Left lung (tissue), 4 donors: ENCODE measurements at regions not wholly inside any gene's neighbourhood (a gene's known extent, or its start where the extent isn't known, plus 50 kb on each side); places are given as distances from the start of the nearest gene placed in this dataset.
"Not testable (repeated sequence)": the region's sequence is repeated elsewhere in the genome, so short reads cannot be mapped to it uniquely, and the experiment has no call there.

ENCODE experiments used
- ATAC-seq: fragments of 200-7000 bp; cut with Tn5 transposase; one replicate; pipeline ENCODE4 v1.9.1; 2020; ENCODE audit warnings: moderate library complexity
- DNase-seq, 4 donors: peaks; one replicate each; pipeline ENCODE4 v3.0.0-alpha.2; 2013 to 2020
- H3K27ac ChIP-seq, 2 donors: fragments of 200-600 bp; sonication (generic) in 1 of 2; one replicate each; pipeline versions ENCODE4 v1.5.0 to v1.8.0; 2020 to 2021
- H3K27me3 ChIP-seq, 2 donors: fragments of 200-600 bp; sonication (generic) in 1 of 2; one replicate each; pipeline versions ENCODE4 v1.5.0 to v1.8.0; 2020 to 2021
- H3K36me3 ChIP-seq, 2 donors: fragments of 200-600 bp; sonication (generic) in 1 of 2; one replicate each; pipeline versions ENCODE4 v1.5.0 to v1.8.0; 2020 to 2021
- H3K4me1 ChIP-seq, 2 donors: fragments of 200-600 bp; one replicate each; pipeline ENCODE4 v1.8.0; 2021
- H3K4me3 ChIP-seq, 2 donors: fragments of 200-600 bp; sonication (generic) in 1 of 2; one replicate each; pipeline versions ENCODE4 v1.5.0 to v1.8.0; 2020 to 2021; ENCODE audit warnings: mild to moderate bottlenecking in 1 of 2
- H3K9me3 ChIP-seq, 2 donors: fragments of 200-600 bp; sonication (generic) in 1 of 2; one replicate each; pipeline versions ENCODE4 v1.5.0 to v1.8.0; 2020 to 2021
- intact Hi-C, 2 donors: fragments of 100-400 bp; cut with DNase I; formaldehyde crosslinking; loops; one replicate each; pipeline versions ENCODE4 v1.11.2 to v1.14.2; 2022
- TF ChIP-seq, protein P1 (sequence below), 2 donors: fragments of 200-600 bp; sonication (generic) in 1 of 2; IDR thresholded peaks; one replicate each; pipeline versions ENCODE4 v1.5.0 to v1.8.0; 2021; ENCODE audit warnings: antibody characterized with exemption in 2 of 2
- donor health status: DM: no; HTN: yes; CAD: no.
- donor health status: DM: no; HTN: no; CAD: no.

DNA sequence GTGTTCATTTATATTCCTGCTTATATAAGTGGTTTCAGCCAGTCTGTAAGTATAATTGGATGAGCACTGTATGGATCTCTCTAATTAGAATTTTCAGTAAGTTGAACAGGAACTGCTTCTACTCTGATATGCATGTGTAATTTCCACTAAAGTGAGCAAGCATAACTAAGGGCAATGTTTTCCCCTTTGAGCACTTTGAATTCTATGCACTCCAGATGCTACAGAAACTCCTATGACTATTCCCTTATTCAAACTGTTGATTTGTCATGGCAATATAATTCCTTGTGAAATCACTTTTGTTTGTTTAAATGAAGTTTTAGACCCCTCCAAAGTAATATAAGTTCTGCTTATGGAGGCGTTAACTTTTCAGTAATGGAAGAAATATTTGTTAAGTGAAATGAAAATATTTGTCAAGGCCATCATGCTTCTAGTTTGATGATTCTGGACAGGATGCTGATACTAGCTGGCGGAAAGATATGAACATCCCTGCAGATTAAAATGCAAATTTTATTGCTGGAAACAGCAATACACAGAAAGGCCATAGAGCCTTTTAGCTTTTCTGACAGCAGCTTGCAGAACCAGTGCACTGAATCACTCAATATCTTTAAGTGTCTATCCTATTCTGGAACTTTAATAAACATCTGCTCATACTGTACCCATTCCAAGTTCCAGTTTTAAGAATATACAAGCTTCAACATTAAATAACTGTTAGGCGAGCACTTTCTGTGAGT is 1460.8 kb downstream of the RAPGEF2 start:
- H3K9me3 ChIP-seq, result no peaks in the 10 kb centered on the region
- H3K4me3 ChIP-seq, result no peak overlapping the region
- no peaks in the 10 kb centered on the region for H3K27me3 ChIP-seq
- intact Hi-C loops, result no loop called here
- no peaks in the 10 kb centered on the region for H3K36me3 ChIP-seq
- ATAC-seq, result no peak
- TF ChIP-seq, protein P1, sequence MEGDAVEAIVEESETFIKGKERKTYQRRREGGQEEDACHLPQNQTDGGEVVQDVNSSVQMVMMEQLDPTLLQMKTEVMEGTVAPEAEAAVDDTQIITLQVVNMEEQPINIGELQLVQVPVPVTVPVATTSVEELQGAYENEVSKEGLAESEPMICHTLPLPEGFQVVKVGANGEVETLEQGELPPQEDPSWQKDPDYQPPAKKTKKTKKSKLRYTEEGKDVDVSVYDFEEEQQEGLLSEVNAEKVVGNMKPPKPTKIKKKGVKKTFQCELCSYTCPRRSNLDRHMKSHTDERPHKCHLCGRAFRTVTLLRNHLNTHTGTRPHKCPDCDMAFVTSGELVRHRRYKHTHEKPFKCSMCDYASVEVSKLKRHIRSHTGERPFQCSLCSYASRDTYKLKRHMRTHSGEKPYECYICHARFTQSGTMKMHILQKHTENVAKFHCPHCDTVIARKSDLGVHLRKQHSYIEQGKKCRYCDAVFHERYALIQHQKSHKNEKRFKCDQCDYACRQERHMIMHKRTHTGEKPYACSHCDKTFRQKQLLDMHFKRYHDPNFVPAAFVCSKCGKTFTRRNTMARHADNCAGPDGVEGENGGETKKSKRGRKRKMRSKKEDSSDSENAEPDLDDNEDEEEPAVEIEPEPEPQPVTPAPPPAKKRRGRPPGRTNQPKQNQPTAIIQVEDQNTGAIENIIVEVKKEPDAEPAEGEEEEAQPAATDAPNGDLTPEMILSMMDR (IDR thresholded peaks at IDR 0.05), result no peak
- no peaks in the 10 kb centered on the region for H3K4me1 ChIP-seq
- no peak for DNase-seq
- H3K27ac ChIP-seq, result no peak overlapping the region

DNA sequence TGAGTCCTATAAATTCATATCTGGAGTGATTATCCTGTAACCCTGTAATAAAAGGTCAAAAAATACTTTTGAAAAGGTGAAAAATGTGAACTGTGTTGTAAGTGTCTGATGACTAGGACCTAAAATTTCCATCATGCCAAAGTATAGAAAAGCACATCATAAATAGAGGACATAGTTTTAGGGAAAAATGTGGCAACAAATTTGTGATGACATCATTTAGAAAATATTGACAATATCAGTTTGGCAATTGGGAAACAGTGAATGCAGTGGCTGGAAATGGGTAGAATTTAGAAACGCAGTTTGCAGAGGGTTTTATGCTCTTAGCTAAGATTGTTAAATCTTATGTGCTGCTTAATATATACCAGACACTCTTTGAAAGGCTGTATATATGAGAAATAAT is 1464.8 kb downstream of the RAPGEF2 start:
- H3K9me3 ChIP-seq, result no peaks in the 10 kb centered on the region
- ATAC-seq (no peak), DNase-seq (no peak)
- H3K4me3 ChIP-seq, result no peak overlapping the region
- intact Hi-C loops, result no loop called here
- H3K36me3 ChIP-seq, result no peaks in the 10 kb centered on the region
- no peaks in the 10 kb centered on the region for H3K4me1 ChIP-seq
- H3K27me3 ChIP-seq, result no peaks in the 10 kb centered on the region
- no peak overlapping the region for H3K27ac ChIP-seq
- TF ChIP-seq, protein P1 (IDR thresholded peaks at IDR 0.05), result no peak

DNA sequence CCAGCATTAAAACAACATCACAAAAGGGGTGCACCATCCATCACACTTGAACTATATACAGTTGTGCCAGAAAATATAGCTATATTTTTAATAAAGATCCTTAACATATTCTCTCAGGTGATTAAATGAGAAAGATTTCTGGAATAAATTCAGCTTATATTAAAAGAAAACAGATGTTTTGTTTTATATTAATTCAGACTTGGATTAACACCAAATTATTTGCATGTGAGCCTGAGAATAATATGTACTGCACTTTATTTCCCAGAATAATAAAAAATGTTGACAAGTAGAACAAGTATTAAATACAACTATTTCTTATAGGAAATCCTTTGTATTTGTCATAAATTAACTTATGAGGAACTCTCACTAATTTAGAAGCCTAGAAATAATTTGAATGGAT is 1467.4 kb downstream of the RAPGEF2 start:
- Histone ChIP-seq H3K36me3 (no peaks in the 10 kb centered on the region), H3K27ac (no peak overlapping the region), H3K4me1 (no peaks in the 10 kb centered on the region), H3K4me3 (no peak overlapping the region), H3K9me3 (peaks cover 0 to 5% of the 10 kb centered on the region in 2 donors), H3K27me3 (no peaks in the 10 kb centered on the region)
- TF ChIP-seq, protein P1 (IDR thresholded peaks at IDR 0.05), result no peak
- no peak for ATAC-seq
- DNase-seq, result no peak
- intact Hi-C loops, result no loop called here

DNA sequence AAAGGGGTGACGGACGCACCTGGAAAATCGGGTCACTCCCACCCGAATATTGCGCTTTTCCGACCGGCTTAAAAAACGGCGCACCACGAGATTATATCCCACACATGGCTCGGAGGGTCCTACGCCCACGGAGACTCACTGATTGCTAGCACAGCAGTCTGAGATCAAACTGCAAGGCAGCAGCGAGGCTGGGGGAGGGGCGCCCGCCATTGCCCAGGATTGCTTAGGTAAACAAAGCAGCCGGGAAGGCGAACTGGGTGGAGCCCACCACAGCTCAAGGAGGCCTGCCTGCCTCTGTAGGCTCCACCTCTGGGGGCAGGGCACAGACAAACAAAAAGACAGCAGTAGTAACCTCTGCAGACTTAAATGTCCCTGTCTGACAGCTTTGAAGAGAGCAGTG is 1471.4 kb downstream of the RAPGEF2 start:
- H3K4me3 ChIP-seq, ATAC-seq, H3K36me3 ChIP-seq, intact Hi-C loops, H3K9me3 ChIP-seq, DNase-seq, H3K27ac ChIP-seq, H3K27me3 ChIP-seq, H3K4me1 ChIP-seq: not testable (repeated sequence)

DNA sequence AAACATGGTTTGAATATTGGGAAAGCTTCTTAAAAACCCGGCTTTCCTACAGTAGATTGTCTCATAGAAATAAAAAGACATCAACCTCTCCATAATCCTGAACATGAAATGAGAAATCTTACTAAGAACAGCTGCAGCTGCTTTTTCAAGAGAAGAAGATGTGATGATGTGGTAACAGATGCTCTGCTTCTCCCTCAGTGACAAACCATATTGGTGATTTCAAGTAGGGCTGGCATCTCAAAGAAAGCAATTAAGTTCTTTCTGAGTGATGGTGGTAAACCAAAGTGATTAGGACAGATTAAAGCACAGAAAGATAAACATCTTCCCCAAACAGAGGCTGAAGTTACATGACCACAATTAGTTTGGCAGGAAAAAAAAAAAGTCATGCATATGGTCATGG is 1477.7 kb downstream of the RAPGEF2 start:
- intact Hi-C loops, result no loop called here
- TF ChIP-seq, protein P1 (IDR thresholded peaks at IDR 0.05), result no peak
- H3K9me3 ChIP-seq, result peaks cover 0 to 8% of the 10 kb centered on the region in 2 donors
- no peak for DNase-seq
- no peaks in the 10 kb centered on the region for H3K36me3 ChIP-seq
- ATAC-seq, result no peak
- H3K27me3 ChIP-seq, result no peaks in the 10 kb centered on the region
- H3K4me1 ChIP-seq, result no peaks in the 10 kb centered on the region
- H3K27ac ChIP-seq, result no peak overlapping the region
- H3K4me3 ChIP-seq, result no peak overlapping the region

DNA sequence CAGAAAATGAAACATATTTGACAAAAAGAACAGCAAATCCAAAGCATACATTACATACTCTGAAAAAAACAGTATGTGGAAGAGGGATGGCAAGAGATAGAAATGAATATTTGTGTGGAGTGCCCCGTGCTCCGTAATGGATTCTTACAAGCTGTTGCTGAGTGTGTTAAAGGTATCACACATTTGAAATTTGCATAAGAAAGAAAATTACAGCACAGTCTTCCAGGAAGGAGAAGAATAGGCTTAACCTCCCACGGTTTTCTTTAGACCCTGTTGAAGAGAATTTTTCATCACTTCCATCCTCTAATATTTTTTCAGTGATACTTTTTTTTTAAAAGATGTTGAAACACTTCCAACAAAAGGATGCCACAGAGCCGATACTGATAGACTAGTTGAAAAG is 1489.4 kb downstream of the RAPGEF2 start:
- DNase-seq (no peak), ATAC-seq (no peak)
- Histone ChIP-seq H3K4me3 (no peak overlapping the region), H3K9me3 (no peaks in the 10 kb centered on the region), H3K27ac (no peak overlapping the region), H3K4me1 (no peaks in the 10 kb centered on the region), H3K36me3 (no peaks in the 10 kb centered on the region), H3K27me3 (no peaks in the 10 kb centered on the region)
- TF ChIP-seq, protein P1 (IDR thresholded peaks at IDR 0.05), result no peak
- intact Hi-C loops, result no loop called here
